OCI-LY1 (cell line): ENCODE measurements at regions not wholly inside any gene's neighbourhood (a gene's known extent, or its start where the extent isn't known, plus 50 kb on each side); places are given as distances from the start of the nearest gene placed in this dataset.

Source experiments
- CTCF ChIP-seq: fragments of 200-600 bp; sonication (generic), shearing (Covaris generic); IDR thresholded peaks from 2 replicates; pipeline ENCODE4 v1.5.1; 2017; ENCODE audit warnings: mild to moderate bottlenecking, antibody characterized with exemption, low read length, moderate library complexity, mixed read lengths
- EZH2 ChIP-seq: fragments of 200-600 bp; sonication (generic), shearing (Covaris generic); IDR thresholded peaks from 2 replicates; pipeline ENCODE4 v1.8.0; 2017; ENCODE audit warnings: borderline replicate concordance, mixed run types, mild to moderate bottlenecking, antibody characterized with exemption, low read length, moderate library complexity, mixed read lengths

GRCh38 chr15:36251450-36251849 lies 328.0 kb upstream of the CDIN1 start:
- TF ChIP-seq EZH2 (no peak), CTCF (no peak)
